Activated T-helper 2 cell treated with anti-CD3 and anti-CD28 coated beads, Interferon-gamma antibody, Interleukin-2, Interleukin-4, amounts not matched to agents 10 μg/mL and 5 μg/mL and 100 μg/mL, durations not matched to agents 14 hours and 24 hours and 36 hours (primary cell): ENCODE measurements at regions not wholly inside any gene's neighbourhood (a gene's known extent, or its start where the extent isn't known, plus 50 kb on each side); places are given as distances from the start of the nearest gene placed in this dataset.

Source experiments
- DNase-seq: peaks from one replicate; pipeline ENCODE4 v3.0.0; 2021; ENCODE audit warnings: low spot score
- H3K27ac Mint-ChIP-seq: one replicate; pipeline ENCODE4 v1.8.0; 2021; ENCODE audit warnings: mixed read lengths
- H3K27me3 Mint-ChIP-seq: one replicate; pipeline ENCODE4 v1.8.0; 2021; ENCODE audit warnings: low read depth, mixed read lengths
- H3K36me3 Mint-ChIP-seq: one replicate; pipeline ENCODE4 v1.8.0; 2021; ENCODE audit warnings: low read depth, mixed read lengths
- H3K4me1 Mint-ChIP-seq: one replicate; pipeline ENCODE4 v1.8.0; 2021; ENCODE audit warnings: low read depth, mixed read lengths
- H3K4me3 Mint-ChIP-seq: one replicate; pipeline ENCODE4 v1.8.0; 2021; ENCODE audit warnings: low read depth, mild to moderate bottlenecking, moderate library complexity, mixed read lengths
- H3K9me3 Mint-ChIP-seq: one replicate; pipeline ENCODE4 v1.8.0; 2021; ENCODE audit warnings: mixed read lengths
- intact Hi-C: fragments of 100-400 bp; cut with micrococcal nuclease; formaldehyde crosslinking; loops from one replicate; pipeline ENCODE4 v1.15.1; 2023

- Mint-ChIP-seq H3K36me3 (no peaks in the 10 kb centered on the region), H3K27ac (no peak overlapping the region), H3K27me3 (peaks cover 4% of the 10 kb centered on the region), H3K9me3 (no peaks in the 10 kb centered on the region), H3K4me1 (no peaks in the 10 kb centered on the region), H3K4me3 (no peak overlapping the region)
- intact Hi-C loops = no loop called here
- DNase-seq = no peak
Measured at GRCh38 chr15:62853114-62853840, 189.3 kb upstream of the TPM1 start.

GRCh38 chr15:62853841-62854225, 188.7 kb upstream of the TPM1 start:
- Mint-ChIP-seq H3K27ac (no peak overlapping the region), H3K36me3 (no peaks in the 10 kb centered on the region), H3K9me3 (no peaks in the 10 kb centered on the region), H3K4me3 (no peak overlapping the region), H3K4me1 (no peaks in the 10 kb centered on the region), H3K27me3 (peaks cover 2% of the 10 kb centered on the region)
- no peak for DNase-seq
- intact Hi-C loops = no loop called here

- H3K4me3 Mint-ChIP-seq = no peak overlapping the region
- DNase-seq = no peak
- H3K27me3 Mint-ChIP-seq = peaks cover 4% of the 10 kb centered on the region
- no peaks in the 10 kb centered on the region for H3K36me3 Mint-ChIP-seq
- no peaks in the 10 kb centered on the region for H3K4me1 Mint-ChIP-seq
- no peak overlapping the region for H3K27ac Mint-ChIP-seq
- intact Hi-C loops = no loop called here
- H3K9me3 Mint-ChIP-seq = no peaks in the 10 kb centered on the region
Measured at GRCh38 chr15:62854420-62855084, 188.0 kb upstream of the TPM1 start.

- no peaks in the 10 kb centered on the region for H3K36me3 Mint-ChIP-seq
- H3K4me1 Mint-ChIP-seq = no peaks in the 10 kb centered on the region
- H3K27ac Mint-ChIP-seq = no peak overlapping the region
- intact Hi-C loops = no loop called here
- H3K4me3 Mint-ChIP-seq = no peak overlapping the region
- peaks cover 7% of the 10 kb centered on the region for H3K27me3 Mint-ChIP-seq
- no peaks in the 10 kb centered on the region for H3K9me3 Mint-ChIP-seq
- no peak for DNase-seq
Measured at GRCh38 chr15:62855085-62855476, 187.5 kb upstream of the TPM1 start.

GRCh38 chr15:62856466-62857246, 185.9 kb upstream of the TPM1 start:
- no peaks in the 10 kb centered on the region for H3K36me3 Mint-ChIP-seq
- no peaks in the 10 kb centered on the region for H3K9me3 Mint-ChIP-seq
- H3K4me1 Mint-ChIP-seq = no peaks in the 10 kb centered on the region
- intact Hi-C loops = no loop called here
- no peak overlapping the region for H3K27ac Mint-ChIP-seq
- peaks cover 7% of the 10 kb centered on the region for H3K27me3 Mint-ChIP-seq
- no peak for DNase-seq
- no peak overlapping the region for H3K4me3 Mint-ChIP-seq

- Mint-ChIP-seq H3K9me3 (no peaks in the 10 kb centered on the region), H3K4me3 (no peak overlapping the region), H3K4me1 (no peaks in the 10 kb centered on the region), H3K36me3 (no peaks in the 10 kb centered on the region), H3K27ac (no peak overlapping the region), H3K27me3 (peaks cover 7% of the 10 kb centered on the region)
- DNase-seq = no peak
- intact Hi-C loops = no loop called here
Measured at GRCh38 chr15:62857411-62857853, 185.1 kb upstream of the TPM1 start.

GRCh38 chr15:62858343-62858742, 184.2 kb upstream of the TPM1 start:
- DNase-seq = no peak
- H3K4me1 Mint-ChIP-seq = no peaks in the 10 kb centered on the region
- intact Hi-C loops = no loop called here
- H3K36me3 Mint-ChIP-seq = no peaks in the 10 kb centered on the region
- no peaks in the 10 kb centered on the region for H3K9me3 Mint-ChIP-seq
- H3K27ac Mint-ChIP-seq = no peak overlapping the region
- no peak overlapping the region for H3K4me3 Mint-ChIP-seq
- peaks cover 7% of the 10 kb centered on the region for H3K27me3 Mint-ChIP-seq

- H3K4me3 Mint-ChIP-seq = no peak overlapping the region
- H3K4me1 Mint-ChIP-seq = no peaks in the 10 kb centered on the region
- no peak for DNase-seq
- H3K27ac Mint-ChIP-seq = no peak overlapping the region
- no peaks in the 10 kb centered on the region for H3K36me3 Mint-ChIP-seq
- H3K27me3 Mint-ChIP-seq = peaks cover 7% of the 10 kb centered on the region
- intact Hi-C loops = no loop called here
- no peaks in the 10 kb centered on the region for H3K9me3 Mint-ChIP-seq
Measured at GRCh38 chr15:62862717-62863116, 179.8 kb upstream of the TPM1 start.

- no peaks in the 10 kb centered on the region for H3K4me1 Mint-ChIP-seq
- H3K9me3 Mint-ChIP-seq = no peaks in the 10 kb centered on the region
- DNase-seq = no peak
- no peak overlapping the region for H3K4me3 Mint-ChIP-seq
- peaks cover 4% of the 10 kb centered on the region for H3K27me3 Mint-ChIP-seq
- intact Hi-C loops = no loop called here
- H3K36me3 Mint-ChIP-seq = no peaks in the 10 kb centered on the region
- H3K27ac Mint-ChIP-seq = no peak overlapping the region
Measured at GRCh38 chr15:62866366-62866765, 176.2 kb upstream of the TPM1 start.

- no peaks in the 10 kb centered on the region for H3K9me3 Mint-ChIP-seq
- H3K36me3 Mint-ChIP-seq = no peaks in the 10 kb centered on the region
- no peak overlapping the region for H3K27ac Mint-ChIP-seq
- no peak overlapping the region for H3K4me3 Mint-ChIP-seq
- intact Hi-C loops = no loop called here
- H3K27me3 Mint-ChIP-seq = peaks cover 4% of the 10 kb centered on the region
- no peak for DNase-seq
- no peaks in the 10 kb centered on the region for H3K4me1 Mint-ChIP-seq
Measured at GRCh38 chr15:62867844-62868243, 174.7 kb upstream of the TPM1 start.

GRCh38 chr15:62868507-62868906, 174.0 kb upstream of the TPM1 start:
- Mint-ChIP-seq H3K27me3 (peaks cover 4% of the 10 kb centered on the region), H3K9me3 (no peaks in the 10 kb centered on the region), H3K4me1 (no peaks in the 10 kb centered on the region), H3K4me3 (no peak overlapping the region), H3K27ac (no peak overlapping the region), H3K36me3 (no peaks in the 10 kb centered on the region)
- no peak for DNase-seq
- intact Hi-C loops = no loop called here

- no peak for DNase-seq
- H3K9me3 Mint-ChIP-seq = no peaks in the 10 kb centered on the region
- intact Hi-C loops = no loop called here
- no peak overlapping the region for H3K27ac Mint-ChIP-seq
- no peaks in the 10 kb centered on the region for H3K36me3 Mint-ChIP-seq
- no peak overlapping the region for H3K4me3 Mint-ChIP-seq
- no peaks in the 10 kb centered on the region for H3K4me1 Mint-ChIP-seq
- H3K27me3 Mint-ChIP-seq = peaks cover 4% of the 10 kb centered on the region
Measured at GRCh38 chr15:62869116-62869515, 173.4 kb upstream of the TPM1 start.

GRCh38 chr15:62870216-62870615, 172.3 kb upstream of the TPM1 start:
- intact Hi-C loops = no loop called here
- no peak overlapping the region for H3K4me3 Mint-ChIP-seq
- H3K27me3 Mint-ChIP-seq = peaks cover 4% of the 10 kb centered on the region

More at GRCh38 chr15:62870216-62870615, 172.3 kb upstream of the TPM1 start:
- Mint-ChIP-seq H3K4me1 (no peaks in the 10 kb centered on the region), H3K27ac (no peak overlapping the region), H3K36me3 (no peaks in the 10 kb centered on the region), H3K9me3 (no peaks in the 10 kb centered on the region)
- no peak for DNase-seq
